ENCODE measurements at regions not wholly inside any gene's neighbourhood (a gene's known extent, or its start where the extent isn't known, plus 50 kb on each side); places are given as distances from the start of the nearest gene placed in this dataset.

DNA sequence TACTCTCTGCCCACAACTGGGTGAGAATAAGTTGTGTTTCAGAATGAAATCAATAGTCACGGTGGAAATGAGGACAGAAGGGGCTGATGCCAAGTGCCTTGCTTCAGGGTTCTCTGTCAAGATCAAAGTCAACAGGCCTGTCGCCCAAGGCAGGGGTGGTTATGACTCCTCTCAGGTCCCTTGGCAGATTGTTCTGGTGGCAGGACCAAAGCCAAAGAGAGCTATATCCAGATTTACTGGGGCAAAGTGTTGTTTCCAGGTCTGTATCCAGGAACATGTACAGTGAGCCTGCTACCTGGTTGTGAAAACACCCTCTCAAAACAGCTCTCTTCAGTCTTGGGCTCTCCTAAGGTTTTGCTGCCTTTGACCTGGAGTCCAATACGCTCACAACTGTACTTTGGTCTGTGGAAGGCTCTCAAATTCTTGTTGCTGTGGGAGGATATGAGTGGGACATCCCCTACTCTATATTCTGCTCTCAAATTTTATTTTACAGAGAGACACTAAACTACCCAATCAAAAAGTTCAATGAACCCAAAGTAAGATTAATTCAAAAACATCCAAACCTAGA is 175.1 kb upstream of the ETV3 start:
- Histone ChIP-seq H3K4me3 (replicated peaks in 1 of 3; ENCODE audit: insufficient read depth in 1 of 3, low read depth in 1 of 3, low read length in 3 of 3) (no peak overlapping the region), H2AFZ (ENCODE audit: low read depth, low read length) (no peak overlapping the region), H3K27ac (ENCODE audit: insufficient read depth, low read depth, low read length) (no peak overlapping the region), H4K20me1 (replicated peaks; ENCODE audit: control insufficient read depth, extremely low read depth, insufficient read depth, low read length) (no peaks in the 10 kb centered on the region), H3K9ac (replicated peaks; ENCODE audit: extremely low read depth, insufficient read depth, low read length) (no peak overlapping the region), H3K27me3 (ENCODE audit: control insufficient read depth in 2 of 2, insufficient read depth in 2 of 2, low read length in 2 of 2) (peaks cover 0 to 2% of the 10 kb centered on the region in 2 experiments), H3K9me3 (replicated peaks; ENCODE audit: control insufficient read depth, insufficient read depth, low read length) (no peaks in the 10 kb centered on the region), H3K79me2 (ENCODE audit: control insufficient read depth, insufficient read depth, low read length) (no peaks in the 10 kb centered on the region), H3K4me1 (ENCODE audit: control insufficient read depth, extremely low read depth, insufficient read depth, low read length) (no peaks in the 10 kb centered on the region), H3K9me1 (replicated peaks; ENCODE audit: control insufficient read depth, extremely low read depth, insufficient read depth, low read length) (no peaks in the 10 kb centered on the region), H3K4me2 (ENCODE audit: insufficient read depth, low read length) (no peak overlapping the region), H3K36me3 (ENCODE audit: control insufficient read depth in 2 of 2, extremely low read depth in 1 of 2, insufficient read depth in 2 of 2, low read length in 2 of 2) (no peaks in the 10 kb centered on the region)
- no peak for FAIRE-seq
- dilution Hi-C loops (cut with MboI; ENCODE audit: extremely low pct_ligation_motif_present, low sequenced_read_pairs) = no loop called here
- intact Hi-C loops (cut with micrococcal nuclease) = loop anchor here (5.0 kb wide), 1 partner anchor 184 kb away; no protein-coding TSS in a partner anchor
- no peak for DNase-seq (ENCODE audit: low read depth, low spot score)
- ChIA-PET CTCF (no interaction called here), POLR2A (no interaction called here)
- no peak for TF ChIP-seq EZH2 (IDR thresholded peaks at IDR 0.05; ENCODE audit: borderline replicate concordance, low read depth, low read length, severe bottlenecking)
- no TSS peak for BruUV-seq (replicated peaks)

DNA sequence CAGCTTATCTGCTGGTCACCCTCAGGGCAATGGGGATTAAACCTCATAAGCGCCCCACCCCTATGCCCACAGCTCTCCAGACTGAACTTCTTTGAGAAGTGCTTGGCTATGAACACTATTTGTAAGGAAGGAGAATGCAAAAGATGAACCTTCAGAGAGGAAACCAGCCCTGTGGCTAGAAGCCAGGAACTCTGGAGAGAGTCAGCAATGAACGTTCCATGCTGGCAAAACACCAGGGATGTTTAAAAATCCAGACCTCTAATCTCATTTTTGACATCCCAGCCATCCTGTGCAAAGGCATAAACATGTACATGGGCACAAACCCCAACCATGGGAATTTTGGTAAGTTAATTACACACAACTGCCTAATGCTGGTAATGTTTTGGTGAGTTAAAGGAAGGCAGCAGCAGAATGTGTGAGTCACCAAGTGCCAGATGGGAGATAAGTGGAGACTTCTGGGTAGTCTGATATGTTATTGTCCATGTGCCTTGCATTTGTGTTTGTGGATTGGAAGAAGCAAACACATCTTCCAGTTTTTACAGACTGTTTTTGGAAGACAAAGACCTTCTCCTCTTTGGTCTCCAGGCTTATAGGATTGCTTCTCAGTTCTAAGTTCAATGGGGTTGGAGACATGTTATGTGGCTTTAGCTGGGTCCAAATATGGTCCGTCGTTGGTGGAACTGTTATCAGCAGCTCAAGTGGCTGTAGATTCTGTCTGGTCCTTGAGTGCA is 174.1 kb upstream of the ETV3 start:
- DNase-seq (ENCODE audit: low read depth, low spot score) = peak; percentile 31
- intact Hi-C loops (cut with micrococcal nuclease) = loop anchor here (5.0 kb wide), 1 partner anchor 185 kb away; no protein-coding TSS in a partner anchor
- Histone ChIP-seq H4K20me1 (replicated peaks; ENCODE audit: control insufficient read depth, extremely low read depth, insufficient read depth, low read length) (no peaks in the 10 kb centered on the region), H3K27ac (ENCODE audit: insufficient read depth, low read depth, low read length) (no peak overlapping the region), H3K4me1 (ENCODE audit: control insufficient read depth, extremely low read depth, insufficient read depth, low read length) (no peaks in the 10 kb centered on the region), H3K9me1 (replicated peaks; ENCODE audit: control insufficient read depth, extremely low read depth, insufficient read depth, low read length) (no peaks in the 10 kb centered on the region), H3K36me3 (ENCODE audit: control insufficient read depth in 2 of 2, extremely low read depth in 1 of 2, insufficient read depth in 2 of 2, low read length in 2 of 2) (no peaks in the 10 kb centered on the region), H3K27me3 (ENCODE audit: control insufficient read depth in 2 of 2, insufficient read depth in 2 of 2, low read length in 2 of 2) (peaks cover 0 to 2% of the 10 kb centered on the region in 2 experiments), H2AFZ (ENCODE audit: low read depth, low read length) (no peak overlapping the region), H3K4me3 (replicated peaks in 1 of 3; ENCODE audit: insufficient read depth in 1 of 3, low read depth in 1 of 3, low read length in 3 of 3) (no peak overlapping the region), H3K9ac (replicated peaks; ENCODE audit: extremely low read depth, insufficient read depth, low read length) (no peak overlapping the region), H3K79me2 (ENCODE audit: control insufficient read depth, insufficient read depth, low read length) (no peaks in the 10 kb centered on the region), H3K4me2 (ENCODE audit: insufficient read depth, low read length) (no peak overlapping the region), H3K9me3 (replicated peaks; ENCODE audit: control insufficient read depth, insufficient read depth, low read length) (no peaks in the 10 kb centered on the region)
- TF ChIP-seq GATA2 (IDR thresholded peaks at IDR 0.05; ENCODE audit: insufficient read depth, insufficient read length, low read depth, low read length) = peak; percentile 88
- peak; percentile 5 for TF ChIP-seq FOS (IDR thresholded peaks at IDR 0.05; ENCODE audit: borderline replicate concordance, insufficient read depth, low read length)
- no peak for TF ChIP-seq MYC (IDR thresholded peaks at IDR 0.05; ENCODE audit: low read depth, low read length)
- no peak for TF ChIP-seq JUN (IDR thresholded peaks at IDR 0.05; ENCODE audit: borderline replicate concordance, insufficient read depth, insufficient read length, low read depth)
- CTCF ChIA-PET = no interaction called here
- dilution Hi-C loops (cut with MboI; ENCODE audit: extremely low pct_ligation_motif_present, low sequenced_read_pairs) = no loop called here
- POLR2A ChIA-PET = no interaction called here
- no TSS peak for BruUV-seq (replicated peaks)
- peak; percentile 64 for FAIRE-seq

Measured in endothelial cell of umbilical vein (primary cell).